Type B pancreatic cell (in vitro differentiated cells): ENCODE measurements at regions not wholly inside any gene's neighbourhood (a gene's known extent, or its start where the extent isn't known, plus 50 kb on each side); places are given as distances from the start of the nearest gene placed in this dataset.

ENCODE experiments used
- DNase-seq: peaks from one replicate; pipeline ENCODE4 v3.0.0; 2021; ENCODE audit warnings: mixed read lengths; ENCODE audit not compliant: unreplicated experiment; ENCODE audit errors: extremely low spot score
- H3K27ac Mint-ChIP-seq: 2 replicates; pipeline ENCODE4 v1.8.0; 2021; ENCODE audit warnings: mild to moderate bottlenecking, mixed read lengths
- H3K27me3 Mint-ChIP-seq: 2 replicates; pipeline ENCODE4 v1.8.0; 2021; ENCODE audit warnings: mixed read lengths
- H3K36me3 Mint-ChIP-seq: 2 replicates; pipeline ENCODE4 v1.8.0; 2021; ENCODE audit warnings: mixed read lengths
- H3K4me1 Mint-ChIP-seq: one replicate; pipeline ENCODE4 v1.8.0; 2021; ENCODE audit warnings: mixed read lengths; ENCODE audit not compliant: unreplicated experiment
- H3K4me3 Mint-ChIP-seq: 2 replicates; pipeline ENCODE4 v1.8.0; 2021; ENCODE audit warnings: mild to moderate bottlenecking, mixed read lengths
- H3K9me3 Mint-ChIP-seq: 2 replicates; pipeline ENCODE4 v1.8.0; 2021; ENCODE audit warnings: mixed read lengths
- CTCF ChIP-seq: fragments of 200-600 bp; sonication (generic); conservative IDR thresholded peaks from 2 replicates; pipeline ENCODE4 v1.5.0; 2021; ENCODE audit warnings: antibody characterized with exemption, mild to moderate bottlenecking

- H3K4me3 Mint-ChIP-seq: no peak overlapping the region
- TF ChIP-seq CTCF: no peak
- H3K36me3 Mint-ChIP-seq: no peaks in the 10 kb centered on the region
- no peak for DNase-seq
- H3K9me3 Mint-ChIP-seq: no peaks in the 10 kb centered on the region
- H3K4me1 Mint-ChIP-seq: no peaks in the 10 kb centered on the region
- H3K27me3 Mint-ChIP-seq: no peaks in the 10 kb centered on the region
- H3K27ac Mint-ChIP-seq: no peak overlapping the region
These were observed 213.4 kb upstream of the PEX5L start for GRCh38 chr3:180250172-180250571.

- no peaks in the 10 kb centered on the region for H3K27me3 Mint-ChIP-seq
- no peaks in the 10 kb centered on the region for H3K9me3 Mint-ChIP-seq
These were observed 215.9 kb upstream of the PEX5L start for GRCh38 chr3:180252683-180253082.

GRCh38 chr3:180253283-180253682, 216.5 kb upstream of the PEX5L start:
- DNase-seq: no peak
- no peaks in the 10 kb centered on the region for H3K36me3 Mint-ChIP-seq
- no peak overlapping the region for H3K4me3 Mint-ChIP-seq
- no peaks in the 10 kb centered on the region for H3K27me3 Mint-ChIP-seq
- H3K9me3 Mint-ChIP-seq: no peaks in the 10 kb centered on the region
- no peaks in the 10 kb centered on the region for H3K4me1 Mint-ChIP-seq
- no peak for TF ChIP-seq CTCF
- no peak overlapping the region for H3K27ac Mint-ChIP-seq

More at GRCh38 chr3:180252683-180253082, 215.9 kb upstream of the PEX5L start:
- Mint-ChIP-seq H3K4me1 (no peaks in the 10 kb centered on the region), H3K4me3 (no peak overlapping the region), H3K36me3 (no peaks in the 10 kb centered on the region), H3K27ac (no peak overlapping the region)
- TF ChIP-seq CTCF: no peak
- DNase-seq: no peak

GRCh38 chr3:180264479-180264878, 227.7 kb upstream of the PEX5L start:
- no peaks in the 10 kb centered on the region for H3K36me3 Mint-ChIP-seq
- peaks cover under 1% of the 10 kb centered on the region for H3K9me3 Mint-ChIP-seq
- TF ChIP-seq CTCF: no peak
- no peak for DNase-seq
- no peak overlapping the region for H3K4me3 Mint-ChIP-seq
- no peaks in the 10 kb centered on the region for H3K27me3 Mint-ChIP-seq
- no peak overlapping the region for H3K27ac Mint-ChIP-seq
- no peaks in the 10 kb centered on the region for H3K4me1 Mint-ChIP-seq

- no peaks in the 10 kb centered on the region for H3K36me3 Mint-ChIP-seq
- no peak overlapping the region for H3K27ac Mint-ChIP-seq
These were observed 228.8 kb upstream of the PEX5L start for GRCh38 chr3:180265551-180265950.

More at GRCh38 chr3:180265551-180265950, 228.8 kb upstream of the PEX5L start:
- Mint-ChIP-seq H3K4me1 (no peaks in the 10 kb centered on the region), H3K4me3 (no peak overlapping the region), H3K9me3 (peaks cover 5% of the 10 kb centered on the region), H3K27me3 (no peaks in the 10 kb centered on the region)
- TF ChIP-seq CTCF: no peak
- DNase-seq: no peak
